HUES64 (cell line): ENCODE measurements at regions not wholly inside any gene's neighbourhood (a gene's known extent, or its start where the extent isn't known, plus 50 kb on each side); places are given as distances from the start of the nearest gene placed in this dataset.

ENCODE experiments used
- H3K27ac ChIP-seq: 2 replicates; pipeline ENCODE4 v1.7.0; 2013; ENCODE audit warnings: low read depth, low read length, inconsistent platforms
- H3K27me3 ChIP-seq: 2 replicates; pipeline ENCODE4 v1.6.1; 2013; ENCODE audit warnings: mild to moderate bottlenecking, low read length; ENCODE audit not compliant: insufficient read depth
- H3K36me3 ChIP-seq: 2 replicates; pipeline ENCODE4 v1.6.1; 2013; ENCODE audit warnings: mild to moderate bottlenecking, low read length; ENCODE audit not compliant: insufficient read depth
- H3K4me1 ChIP-seq: 2 replicates; pipeline ENCODE4 v1.6.1; 2013; ENCODE audit warnings: mild to moderate bottlenecking, low read length, moderate library complexity; ENCODE audit not compliant: insufficient read depth
- H3K4me3 ChIP-seq: 2 replicates; pipeline ENCODE4 v1.5.1; 2013; ENCODE audit warnings: mild to moderate bottlenecking, low read length, moderate library complexity
- H3K9ac ChIP-seq: 2 replicates; pipeline ENCODE4 v1.6.1; 2013; ENCODE audit warnings: mild to moderate bottlenecking, low read depth, low read length
- H3K9me3 ChIP-seq: 2 replicates; pipeline ENCODE4 v1.6.1; 2013; ENCODE audit warnings: low read depth, low read length; ENCODE audit not compliant: insufficient read depth
- WGBS: fragments of 150-250, 120-280 bp; methylation state at CpG from one replicate; pipeline ENCODE4 v1.1.7; 2013; ENCODE audit warnings: missing lambda C conversion rate; 5-methylcytosine and 5-hydroxymethylcytosine counted together

- Histone ChIP-seq H3K4me1 (no peaks in the 10 kb centered on the region), H3K9ac (no peak overlapping the region), H3K9me3 (no peaks in the 10 kb centered on the region), H3K36me3 (no peaks in the 10 kb centered on the region), H3K27me3 (no peaks in the 10 kb centered on the region), H3K27ac (no peak overlapping the region), H3K4me3 (no peak overlapping the region)
- WGBS: 91% methylated on average over 1 of the region's 1 CpG
Measured at GRCh38 chr13:33340631-33341030, 55.1 kb upstream of the STARD13 start.

GRCh38 chr13:33341861-33342452 lies 56.4 kb upstream of the STARD13 start:
- H3K9me3 ChIP-seq: no peaks in the 10 kb centered on the region
- no peak overlapping the region for H3K9ac ChIP-seq
- H3K27ac ChIP-seq: no peak overlapping the region
- no peaks in the 10 kb centered on the region for H3K4me1 ChIP-seq
- no peaks in the 10 kb centered on the region for H3K36me3 ChIP-seq
- no peaks in the 10 kb centered on the region for H3K27me3 ChIP-seq
- H3K4me3 ChIP-seq: no peak overlapping the region
- WGBS: 96% methylated on average over 5 of the region's 5 CpGs

GRCh38 chr13:33345842-33346241 lies 60.3 kb upstream of the STARD13 start:
- H3K36me3 ChIP-seq: no peaks in the 10 kb centered on the region
- H3K4me3 ChIP-seq: no peak overlapping the region
- H3K27ac ChIP-seq: no peak overlapping the region
- WGBS: 84% methylated on average over 2 of the region's 2 CpGs
- no peak overlapping the region for H3K9ac ChIP-seq
- peaks cover 26% of the 10 kb centered on the region for H3K27me3 ChIP-seq
- H3K4me1 ChIP-seq: no peaks in the 10 kb centered on the region
- no peaks in the 10 kb centered on the region for H3K9me3 ChIP-seq

GRCh38 chr13:33347861-33348260 lies 62.3 kb upstream of the STARD13 start:
- no peak overlapping the region for H3K9ac ChIP-seq
- 92% methylated on average over 4 of the region's 4 CpGs for WGBS
- no peaks in the 10 kb centered on the region for H3K9me3 ChIP-seq
- no peak overlapping the region for H3K4me3 ChIP-seq
- no peak overlapping the region for H3K27ac ChIP-seq
- H3K4me1 ChIP-seq: no peaks in the 10 kb centered on the region
- H3K27me3 ChIP-seq: peaks cover 45% of the 10 kb centered on the region
- no peaks in the 10 kb centered on the region for H3K36me3 ChIP-seq

- peaks cover 45% of the 10 kb centered on the region for H3K27me3 ChIP-seq
- 97% methylated on average over 2 of the region's 2 CpGs for WGBS
Measured at GRCh38 chr13:33348366-33348765, 62.8 kb upstream of the STARD13 start.

GRCh38 chr13:33349288-33349985 lies 63.9 kb upstream of the STARD13 start:
- H3K4me1 ChIP-seq: no peaks in the 10 kb centered on the region
- no peaks in the 10 kb centered on the region for H3K9me3 ChIP-seq
- H3K4me3 ChIP-seq: peak overlapping the region; percentile 74
- no peak overlapping the region for H3K27ac ChIP-seq
- peak overlapping the region; percentile 63; the same call in 1 of the 2 replicates for H3K9ac ChIP-seq
- peaks cover 45% of the 10 kb centered on the region for H3K27me3 ChIP-seq
- H3K36me3 ChIP-seq: no peaks in the 10 kb centered on the region
- WGBS: 59% methylated on average over 21 of the region's 21 CpGs

More at GRCh38 chr13:33348366-33348765, 62.8 kb upstream of the STARD13 start:
- H3K27ac ChIP-seq: no peak overlapping the region
- no peak overlapping the region for H3K9ac ChIP-seq
- no peaks in the 10 kb centered on the region for H3K9me3 ChIP-seq
- H3K36me3 ChIP-seq: no peaks in the 10 kb centered on the region
- no peaks in the 10 kb centered on the region for H3K4me1 ChIP-seq
- no peak overlapping the region for H3K4me3 ChIP-seq

GRCh38 chr13:33349986-33350826 lies 64.7 kb upstream of the STARD13 start:
- H3K36me3 ChIP-seq: no peaks in the 10 kb centered on the region
- peak overlapping the region; percentile 63; the same call in 1 of the 2 replicates for H3K9ac ChIP-seq
- 2% methylated on average over 84 of the region's 84 CpGs for WGBS
- no peak overlapping the region for H3K27ac ChIP-seq
- no peaks in the 10 kb centered on the region for H3K4me1 ChIP-seq
- H3K4me3 ChIP-seq: peak overlapping the region; percentile 74
- peaks cover 45% of the 10 kb centered on the region for H3K27me3 ChIP-seq
- H3K9me3 ChIP-seq: no peaks in the 10 kb centered on the region

- 60% methylated on average over 2 of the region's 2 CpGs for WGBS
- H3K27ac ChIP-seq: no peak overlapping the region
- H3K4me3 ChIP-seq: no peak overlapping the region
- H3K27me3 ChIP-seq: peaks cover 45% of the 10 kb centered on the region
- no peaks in the 10 kb centered on the region for H3K9me3 ChIP-seq
- H3K4me1 ChIP-seq: no peaks in the 10 kb centered on the region
- no peak overlapping the region for H3K9ac ChIP-seq
- no peaks in the 10 kb centered on the region for H3K36me3 ChIP-seq
Measured at GRCh38 chr13:33351319-33351718, 65.8 kb upstream of the STARD13 start.

GRCh38 chr13:33352041-33352440 lies 66.5 kb upstream of the STARD13 start:
- H3K27ac ChIP-seq: no peak overlapping the region
- no peaks in the 10 kb centered on the region for H3K36me3 ChIP-seq
- H3K27me3 ChIP-seq: peaks cover 45% of the 10 kb centered on the region
- no peaks in the 10 kb centered on the region for H3K9me3 ChIP-seq
- no peak overlapping the region for H3K9ac ChIP-seq
- WGBS: 95% methylated on average over 5 of the region's 5 CpGs
- peaks cover under 1% of the 10 kb centered on the region; the same call in 1 of the 2 replicates for H3K4me1 ChIP-seq
- no peak overlapping the region for H3K4me3 ChIP-seq

GRCh38 chr13:33352526-33352925 lies 67.0 kb upstream of the STARD13 start:
- Histone ChIP-seq H3K4me3 (no peak overlapping the region), H3K9me3 (no peaks in the 10 kb centered on the region), H3K4me1 (peaks cover 4% of the 10 kb centered on the region; the same call in 1 of the 2 replicates), H3K36me3 (no peaks in the 10 kb centered on the region), H3K27ac (no peak overlapping the region), H3K9ac (no peak overlapping the region), H3K27me3 (peaks cover 45% of the 10 kb centered on the region)
- 96% methylated on average over 5 of the region's 5 CpGs for WGBS

GRCh38 chr13:33353210-33353609 lies 67.7 kb upstream of the STARD13 start:
- Histone ChIP-seq H3K27ac (no peak overlapping the region), H3K36me3 (no peaks in the 10 kb centered on the region), H3K4me3 (no peak overlapping the region), H3K4me1 (peaks cover 4% of the 10 kb centered on the region; the same call in 1 of the 2 replicates), H3K9me3 (no peaks in the 10 kb centered on the region), H3K27me3 (peaks cover 44% of the 10 kb centered on the region), H3K9ac (no peak overlapping the region)
- WGBS: 86% methylated on average over 4 of the region's 4 CpGs
